Right lobe of liver (tissue), 6 donors: ENCODE measurements at regions not wholly inside any gene's neighbourhood (a gene's known extent, or its start where the extent isn't known, plus 50 kb on each side); places are given as distances from the start of the nearest gene placed in this dataset.

Source experiments
- ATAC-seq, 4 donors: fragments of 200-7000 bp; cut with Tn5 transposase; one replicate each; pipeline ENCODE4 v1.9.1; 2020; ENCODE audit warnings: mild to moderate bottlenecking in 4 of 4, moderate library complexity in 4 of 4
- DNase-seq, 3 donors: peaks; one replicate each; pipeline ENCODE4 v3.0.0-alpha.2; 2020
- H3K27ac ChIP-seq, 3 donors: fragments of 200-600 bp; one replicate each; pipeline ENCODE4 v1.8.0; 2022
- H3K27me3 ChIP-seq, 2 donors: fragments of 200-600 bp; one replicate each; pipeline ENCODE4 v1.8.0; 2022
- H3K36me3 ChIP-seq, 4 donors: fragments of 200-600 bp; sonication (generic) in 1 of 4; one replicate each; pipeline versions ENCODE4 v1.5.1 to v1.8.0; 2017 to 2022; ENCODE audit warnings: control low read depth in 1 of 4
- H3K4me1 ChIP-seq, 4 donors: fragments of 200-600 bp; sonication (generic) in 1 of 4; one replicate each; pipeline versions ENCODE4 v1.5.1 to v1.8.0; 2017 to 2022; ENCODE audit warnings: control low read depth in 1 of 4
- H3K4me3 ChIP-seq, 3 donors: fragments of 200-600 bp; one replicate each; pipeline ENCODE4 v1.8.0; 2022
- H3K9me3 ChIP-seq, 4 donors: fragments of 200-600 bp; sonication (generic) in 1 of 4; one replicate each; pipeline versions ENCODE4 v1.5.1 to v1.8.0; 2017 to 2022; ENCODE audit warnings: control low read depth in 1 of 4
- CTCF ChIP-seq, 4 donors: fragments of 200-600 bp in 3 of 4; fragments of 450-650 bp in 1 of 4; IDR thresholded peaks; one replicate each; pipeline versions ENCODE4 v1.5.1 to v1.8.0; 2016 to 2022; ENCODE audit warnings: antibody characterized with exemption in 4 of 4, mild to moderate bottlenecking in 2 of 4
- POLR2A ChIP-seq: fragments of 450-650 bp; IDR thresholded peaks from one replicate; pipeline ENCODE4 v1.6.1; 2017; ENCODE audit warnings: antibody characterized with exemption, mild to moderate bottlenecking
- WGBS: methylation state at CpG from one replicate; pipeline ENCODE4 v1.1.6; 2018; ENCODE audit warnings: low coverage, low lambda C conversion rate; ENCODE audit not compliant: insufficient coverage; ENCODE audit errors: missing lambda C conversion rate; 5-methylcytosine and 5-hydroxymethylcytosine counted together
- intact Hi-C, 2 donors: fragments of 100-400 bp; cut with DNase I; formaldehyde crosslinking; loops; one replicate each; pipeline versions ENCODE4 v1.11.2 to v1.14.1; 2022
- donor health status: DM: no; HTN: yes; CAD: no.
- donor health status: DM: no; HTN: no; CAD: no.
- donor health status: DM: no; HTN: no; CAD: no.
- donor health status: DM: no; HTN: yes; CAD: no.
- donor health status: DM: no; HTN: yes; CAD: no.

GRCh38 chr10:28778524-28778923, 101.2 kb downstream of the BAMBI start:
- Histone ChIP-seq H3K27ac (no peak overlapping the region), H3K4me3 (no peak overlapping the region), H3K4me1 (peaks cover 0 to 12% (median 5%) of the 10 kb centered on the region in 4 donors), H3K9me3 (no peaks in the 10 kb centered on the region), H3K27me3 (no peaks in the 10 kb centered on the region), H3K36me3 (no peaks in the 10 kb centered on the region)
- 85% methylated on average over 2 of the region's 2 CpGs for WGBS
- DNase-seq (no peak), ATAC-seq (peak in 1 of 4 donors; percentile 12)
- intact Hi-C loops: no loop called here
- TF ChIP-seq POLR2A (no peak), CTCF (IDR thresholded peaks at IDR 0.05) (no peak)

- WGBS: 78% methylated on average over 5 of the region's 5 CpGs
- no peak for DNase-seq
These were observed 104.0 kb downstream of the BAMBI start for GRCh38 chr10:28781296-28781695.

GRCh38 chr10:28783087-28783486, 105.8 kb downstream of the BAMBI start:
- Histone ChIP-seq H3K36me3 (no peaks in the 10 kb centered on the region), H3K4me3 (no peak overlapping the region), H3K9me3 (no peaks in the 10 kb centered on the region), H3K4me1 (no peaks in the 10 kb centered on the region), H3K27ac (no peak overlapping the region), H3K27me3 (no peaks in the 10 kb centered on the region)
- intact Hi-C loops: no loop called here
- no peak for TF ChIP-seq CTCF (IDR thresholded peaks at IDR 0.05)
- TF ChIP-seq POLR2A: no peak
- ATAC-seq (no peak), DNase-seq (no peak)
- 62% methylated on average over 5 of the region's 5 CpGs for WGBS

More at GRCh38 chr10:28781296-28781695, 104.0 kb downstream of the BAMBI start:
- Histone ChIP-seq H3K4me3 (no peak overlapping the region), H3K9me3 (no peaks in the 10 kb centered on the region), H3K27me3 (no peaks in the 10 kb centered on the region), H3K27ac (no peak overlapping the region), H3K4me1 (no peaks in the 10 kb centered on the region), H3K36me3 (no peaks in the 10 kb centered on the region)
- no peak for ATAC-seq
- intact Hi-C loops: no loop called here
- TF ChIP-seq POLR2A: no peak
- TF ChIP-seq CTCF (IDR thresholded peaks at IDR 0.05): no peak

GRCh38 chr10:28785018-28785417, 107.7 kb downstream of the BAMBI start:
- intact Hi-C loops: no loop called here
- WGBS: 66% methylated on average over 5 of the region's 5 CpGs

More at GRCh38 chr10:28785018-28785417, 107.7 kb downstream of the BAMBI start:
- ATAC-seq (no peak), DNase-seq (no peak)
- no peaks in the 10 kb centered on the region for H3K9me3 ChIP-seq
- no peaks in the 10 kb centered on the region for H3K27me3 ChIP-seq
- no peak overlapping the region for H3K4me3 ChIP-seq
- H3K36me3 ChIP-seq: no peaks in the 10 kb centered on the region
- H3K4me1 ChIP-seq: no peaks in the 10 kb centered on the region
- H3K27ac ChIP-seq: no peak overlapping the region
- TF ChIP-seq POLR2A (no peak), CTCF (IDR thresholded peaks at IDR 0.05) (no peak)
